ENCODE measurements at regions not wholly inside any gene's neighbourhood (a gene's known extent, or its start where the extent isn't known, plus 50 kb on each side); places are given as distances from the start of the nearest gene placed in this dataset.
A peak's percentile ranks its signal among the peaks of the same experiment; 100 is the strongest.

GRCh38 chr2:111662771-111663470, 221.1 kb downstream of the ANAPC1 start:
- peak; percentile 32 for DNase-seq (ENCODE audit: insufficient read length, low spot score)
- TF ChIP-seq SPI1 (IDR thresholded peaks at IDR 0.05; ENCODE audit: low read depth, low read length) (peak; percentile 17; the same call in 1 of the 2 replicates), PAX5 (IDR thresholded peaks at IDR 0.05; ENCODE audit: insufficient read depth, low read length, severe bottlenecking) (no peak)
- FAIRE-seq = no peak

- DNase-seq (ENCODE audit: insufficient read length, low spot score) (no peak), FAIRE-seq (no peak)
- no peak for TF ChIP-seq SPI1 (IDR thresholded peaks at IDR 0.05; ENCODE audit: low read depth, low read length)
- no peak for TF ChIP-seq POLR2A (IDR thresholded peaks at IDR 0.05; ENCODE audit: low read depth, low read length)
Measured at GRCh38 chr2:111663471-111664274, 220.3 kb downstream of the ANAPC1 start.

- DNase-seq (ENCODE audit: insufficient read length, low spot score) = no peak
- no peak for FAIRE-seq
- TF ChIP-seq PAX5 (IDR thresholded peaks at IDR 0.05; ENCODE audit: insufficient read depth, low read length, severe bottlenecking) (no peak), POU2F2 (IDR thresholded peaks at IDR 0.05; ENCODE audit: low read depth, low read length) (no peak), TAF1 (IDR thresholded peaks at IDR 0.05; ENCODE audit: low read depth, low read length) (no peak), POLR2A (IDR thresholded peaks at IDR 0.05; ENCODE audit: low read depth, low read length) (no peak), POLR2AphosphoS5 (IDR thresholded peaks at IDR 0.05; ENCODE audit: low read depth, low read length) (no peak), SPI1 (IDR thresholded peaks at IDR 0.05; ENCODE audit: low read depth, low read length) (no peak)
Measured at GRCh38 chr2:111664275-111664850, 219.6 kb downstream of the ANAPC1 start.

- FAIRE-seq (no peak), DNase-seq (ENCODE audit: insufficient read length, low spot score) (no peak)
- no peak for TF ChIP-seq PAX5 (IDR thresholded peaks at IDR 0.05; ENCODE audit: insufficient read depth, low read length, severe bottlenecking)
- no peak for TF ChIP-seq POU2F2 (IDR thresholded peaks at IDR 0.05; ENCODE audit: low read depth, low read length)
- no peak for TF ChIP-seq POLR2A (IDR thresholded peaks at IDR 0.05; ENCODE audit: low read depth, low read length)
- TF ChIP-seq SPI1 (IDR thresholded peaks at IDR 0.05; ENCODE audit: low read depth, low read length) = no peak
Measured at GRCh38 chr2:111665011-111665410, 219.0 kb downstream of the ANAPC1 start.

- DNase-seq (ENCODE audit: insufficient read length, low spot score) (no peak), FAIRE-seq (no peak)
- TF ChIP-seq POLR2A (IDR thresholded peaks at IDR 0.05; ENCODE audit: low read depth, low read length) (no peak), POLR2AphosphoS5 (IDR thresholded peaks at IDR 0.05; ENCODE audit: low read depth, low read length) (no peak), TAF1 (IDR thresholded peaks at IDR 0.05; ENCODE audit: low read depth, low read length) (no peak), SPI1 (IDR thresholded peaks at IDR 0.05; ENCODE audit: low read depth, low read length) (no peak), POU2F2 (IDR thresholded peaks at IDR 0.05; ENCODE audit: low read depth, low read length) (no peak)
Measured at GRCh38 chr2:111665551-111666116, 218.4 kb downstream of the ANAPC1 start.

GRCh38 chr2:111666160-111666559, 217.8 kb downstream of the ANAPC1 start:
- FAIRE-seq (peak; percentile 5), DNase-seq (ENCODE audit: insufficient read length, low spot score) (no peak)
- TF ChIP-seq SPI1 (IDR thresholded peaks at IDR 0.05; ENCODE audit: low read depth, low read length) = no peak
- no peak for TF ChIP-seq POLR2AphosphoS5 (IDR thresholded peaks at IDR 0.05; ENCODE audit: low read depth, low read length)
- TF ChIP-seq POLR2A (IDR thresholded peaks at IDR 0.05; ENCODE audit: low read depth, low read length) = no peak
- no peak for TF ChIP-seq PAX5 (IDR thresholded peaks at IDR 0.05; ENCODE audit: insufficient read depth, low read length, severe bottlenecking)
- TF ChIP-seq TAF1 (IDR thresholded peaks at IDR 0.05; ENCODE audit: low read depth, low read length) = no peak
- no peak for TF ChIP-seq POU2F2 (IDR thresholded peaks at IDR 0.05; ENCODE audit: low read depth, low read length)

- no peak for TF ChIP-seq PAX5 (IDR thresholded peaks at IDR 0.05; ENCODE audit: insufficient read depth, low read length, severe bottlenecking)
- TF ChIP-seq POU2F2 (IDR thresholded peaks at IDR 0.05; ENCODE audit: low read depth, low read length) = no peak
- no peak for TF ChIP-seq POLR2A (IDR thresholded peaks at IDR 0.05; ENCODE audit: low read depth, low read length)
- no peak for TF ChIP-seq SPI1 (IDR thresholded peaks at IDR 0.05; ENCODE audit: low read depth, low read length)
- TF ChIP-seq POLR2AphosphoS5 (IDR thresholded peaks at IDR 0.05; ENCODE audit: low read depth, low read length) = no peak
- TF ChIP-seq TAF1 (IDR thresholded peaks at IDR 0.05; ENCODE audit: low read depth, low read length) = no peak
- FAIRE-seq (no peak), DNase-seq (ENCODE audit: insufficient read length, low spot score) (no peak)
Measured at GRCh38 chr2:111667001-111667400, 217.0 kb downstream of the ANAPC1 start.

- FAIRE-seq (no peak), DNase-seq (ENCODE audit: insufficient read length, low spot score) (no peak)
- TF ChIP-seq PAX5 (IDR thresholded peaks at IDR 0.05; ENCODE audit: insufficient read depth, low read length, severe bottlenecking) (no peak), POU2F2 (IDR thresholded peaks at IDR 0.05; ENCODE audit: low read depth, low read length) (no peak), TAF1 (IDR thresholded peaks at IDR 0.05; ENCODE audit: low read depth, low read length) (no peak), SPI1 (IDR thresholded peaks at IDR 0.05; ENCODE audit: low read depth, low read length) (no peak), POLR2A (IDR thresholded peaks at IDR 0.05; ENCODE audit: low read depth, low read length) (no peak), POLR2AphosphoS5 (IDR thresholded peaks at IDR 0.05; ENCODE audit: low read depth, low read length) (no peak)
Measured at GRCh38 chr2:111667542-111668273, 216.3 kb downstream of the ANAPC1 start.

GRCh38 chr2:111668274-111668616, 215.7 kb downstream of the ANAPC1 start:
- no peak for TF ChIP-seq POLR2AphosphoS5 (IDR thresholded peaks at IDR 0.05; ENCODE audit: low read depth, low read length)
- no peak for TF ChIP-seq SPI1 (IDR thresholded peaks at IDR 0.05; ENCODE audit: low read depth, low read length)
- no peak for TF ChIP-seq PAX5 (IDR thresholded peaks at IDR 0.05; ENCODE audit: insufficient read depth, low read length, severe bottlenecking)
- TF ChIP-seq POU2F2 (IDR thresholded peaks at IDR 0.05; ENCODE audit: low read depth, low read length) = no peak
- no peak for TF ChIP-seq POLR2A (IDR thresholded peaks at IDR 0.05; ENCODE audit: low read depth, low read length)
- no peak for TF ChIP-seq TAF1 (IDR thresholded peaks at IDR 0.05; ENCODE audit: low read depth, low read length)
- no peak for DNase-seq (ENCODE audit: insufficient read length, low spot score)

More at GRCh38 chr2:111668274-111668616, 215.7 kb downstream of the ANAPC1 start:
- no peak for FAIRE-seq

Measured in GM12891 (cell line).